Liver (tissue), 8 donors: ENCODE measurements at regions not wholly inside any gene's neighbourhood (a gene's known extent, or its start where the extent isn't known, plus 50 kb on each side); places are given as distances from the start of the nearest gene placed in this dataset.

Experiments
- DNase-seq: peaks from one replicate; pipeline ENCODE4 v3.0.0-alpha.2; 2017; ENCODE audit warnings: low spot score
- H3K27ac ChIP-seq, 2 donors: one replicate each; pipeline ENCODE4 v1.7.0; 2013; ENCODE audit warnings: inconsistent platforms in 2 of 2, low read length in 2 of 2, control low read depth in 1 of 2, low read depth in 1 of 2, mild to moderate bottlenecking in 1 of 2
- H3K27me3 ChIP-seq, 4 donors: one replicate each; pipeline versions ENCODE4 v1.6.1 to v1.7.0; 2013; ENCODE audit warnings: low read length in 3 of 4, inconsistent platforms in 1 of 4, mild to moderate bottlenecking in 1 of 4, moderate library complexity in 1 of 4; ENCODE audit not compliant: control insufficient read depth in 4 of 4, insufficient read depth in 4 of 4
- H3K36me3 ChIP-seq, 4 donors: one replicate each; pipeline versions ENCODE4 v1.6.1 to v1.7.0; 2013; ENCODE audit warnings: low read length in 3 of 4, mild to moderate bottlenecking in 3 of 4, low read depth in 1 of 4, moderate library complexity in 1 of 4; ENCODE audit not compliant: control insufficient read depth in 4 of 4, insufficient read depth in 3 of 4
- H3K4me1 ChIP-seq, 4 donors: one replicate each; pipeline versions ENCODE4 v1.6.1 to v1.7.0; 2013; ENCODE audit warnings: low read length in 3 of 4, mild to moderate bottlenecking in 3 of 4, moderate library complexity in 1 of 4; ENCODE audit not compliant: control insufficient read depth in 4 of 4, insufficient read depth in 4 of 4
- H3K4me3 ChIP-seq, 3 donors: one replicate each; pipeline versions ENCODE4 v1.6.1 to v1.7.0; 2013; ENCODE audit warnings: low read length in 3 of 3, control low read depth in 1 of 3, low read depth in 1 of 3, mild to moderate bottlenecking in 1 of 3
- H3K9ac ChIP-seq, 2 donors: one replicate each; pipeline ENCODE4 v1.7.0; 2013; ENCODE audit warnings: low read length in 2 of 2, mild to moderate bottlenecking in 2 of 2, moderate library complexity in 2 of 2, control low read depth in 1 of 2, low read depth in 1 of 2
- H3K9me3 ChIP-seq, 4 donors: one replicate each; pipeline versions ENCODE4 v1.6.1 to v1.7.0; 2013; ENCODE audit warnings: low read length in 3 of 4; ENCODE audit not compliant: control insufficient read depth in 4 of 4
- ATF3 ChIP-seq: IDR thresholded peaks from 2 replicates; pipeline ENCODE4 v1.6.1; 2016; ENCODE audit warnings: antibody characterized with exemption
- CTCF ChIP-seq: fragments of 150-350 bp; IDR thresholded peaks from 2 replicates; pipeline ENCODE4 v1.5.1; 2017; ENCODE audit warnings: improper control_type of control experiment, low read depth, low read length; ENCODE audit not compliant: missing input control
- EGR1 ChIP-seq, 2 donors: IDR thresholded peaks; 2 replicates each; pipeline ENCODE4 v1.6.1; 2016 to 2018; ENCODE audit warnings: antibody characterized with exemption in 2 of 2, low read depth in 2 of 2
- FOXA1 ChIP-seq: IDR thresholded peaks from 2 replicates; pipeline ENCODE4 v1.6.1; 2016; ENCODE audit warnings: antibody characterized with exemption
- FOXA2 ChIP-seq: IDR thresholded peaks from 2 replicates; pipeline ENCODE4 v1.6.1; 2016; ENCODE audit warnings: antibody characterized with exemption
- HNF4A ChIP-seq, 2 donors: conservative IDR thresholded peaks; 2 replicates each; pipeline ENCODE4 v1.6.1; 2016; ENCODE audit warnings: antibody characterized with exemption in 2 of 2, mild to moderate bottlenecking in 2 of 2
- HNF4G ChIP-seq: IDR thresholded peaks from 2 replicates; pipeline ENCODE4 v1.6.1; 2016; ENCODE audit warnings: antibody characterized with exemption
- JUND ChIP-seq, 2 donors: IDR thresholded peaks; 2 replicates each; pipeline ENCODE4 v1.6.1; 2016; ENCODE audit warnings: antibody characterized with exemption in 2 of 2
- MAX ChIP-seq: IDR thresholded peaks from 2 replicates; pipeline ENCODE4 v1.6.1; 2016; ENCODE audit warnings: antibody characterized with exemption
- NR2F2 ChIP-seq: IDR thresholded peaks from 2 replicates; pipeline ENCODE4 v1.6.1; 2016; ENCODE audit warnings: antibody characterized with exemption
- RAD21 ChIP-seq, 2 donors: IDR thresholded peaks; 2 replicates each; pipeline ENCODE4 v1.6.1; 2016; ENCODE audit warnings: antibody characterized with exemption in 2 of 2, mild to moderate bottlenecking in 2 of 2
- REST ChIP-seq: IDR thresholded peaks from 2 replicates; pipeline ENCODE4 v1.6.1; 2016; ENCODE audit warnings: antibody characterized with exemption, mild to moderate bottlenecking
- RXRA ChIP-seq, 2 donors: IDR thresholded peaks; 2 replicates each; pipeline ENCODE4 v1.6.1; 2017 to 2018; ENCODE audit warnings: antibody characterized with exemption in 2 of 2, mild to moderate bottlenecking in 1 of 2
- SP1 ChIP-seq: IDR thresholded peaks from 2 replicates; pipeline ENCODE4 v1.6.1; 2018; ENCODE audit warnings: antibody characterized with exemption, mild to moderate bottlenecking
- TAF1 ChIP-seq: conservative IDR thresholded peaks from 2 replicates; pipeline ENCODE4 v1.6.1; 2016; ENCODE audit warnings: antibody characterized with exemption, mild to moderate bottlenecking
- YY1 ChIP-seq: IDR thresholded peaks from 2 replicates; pipeline ENCODE4 v1.6.1; 2016; ENCODE audit warnings: antibody characterized with exemption, mild to moderate bottlenecking
- WGBS: extraction: QIAGEN DNeasy Blood & Tissue Kit; methylation state at CpG from one replicate; pipeline ENCODE4 v1.1.7; 2013; 5-methylcytosine and 5-hydroxymethylcytosine counted together
- TF ChIP-seq, protein P1 (sequence below): IDR thresholded peaks from 2 replicates; pipeline ENCODE4 v1.6.1; 2016; ENCODE audit warnings: antibody characterized with exemption
- donor health status: healthy.
- donor health status: healthy.
- donor health status: healthy.
- donor health status: healthy.
- donor health status: healthy.

- Histone ChIP-seq H3K27me3 (peaks cover 0 to 4% (median 0%) of the 10 kb centered on the region in 4 donors), H3K9me3 (no peaks in the 10 kb centered on the region), H3K27ac (no peak overlapping the region), H3K36me3 (no peaks in the 10 kb centered on the region), H3K9ac (no peak overlapping the region), H3K4me1 (no peaks in the 10 kb centered on the region), H3K4me3 (no peak overlapping the region)
- no peak for TF ChIP-seq TAF1
- TF ChIP-seq EGR1 (IDR thresholded peaks at IDR 0.05; ENCODE audit: low read depth in 2 of 2), result no peak
- TF ChIP-seq CTCF, result no peak
- TF ChIP-seq REST, result no peak
- TF ChIP-seq FOXA2, result no peak
- DNase-seq, result no peak
- WGBS, result 52% methylated on average over 5 of the region's 5 CpGs
These were observed 882.6 kb downstream of the TRIML1 start for GRCh38 chr4:189021831-189022230.

DNA sequence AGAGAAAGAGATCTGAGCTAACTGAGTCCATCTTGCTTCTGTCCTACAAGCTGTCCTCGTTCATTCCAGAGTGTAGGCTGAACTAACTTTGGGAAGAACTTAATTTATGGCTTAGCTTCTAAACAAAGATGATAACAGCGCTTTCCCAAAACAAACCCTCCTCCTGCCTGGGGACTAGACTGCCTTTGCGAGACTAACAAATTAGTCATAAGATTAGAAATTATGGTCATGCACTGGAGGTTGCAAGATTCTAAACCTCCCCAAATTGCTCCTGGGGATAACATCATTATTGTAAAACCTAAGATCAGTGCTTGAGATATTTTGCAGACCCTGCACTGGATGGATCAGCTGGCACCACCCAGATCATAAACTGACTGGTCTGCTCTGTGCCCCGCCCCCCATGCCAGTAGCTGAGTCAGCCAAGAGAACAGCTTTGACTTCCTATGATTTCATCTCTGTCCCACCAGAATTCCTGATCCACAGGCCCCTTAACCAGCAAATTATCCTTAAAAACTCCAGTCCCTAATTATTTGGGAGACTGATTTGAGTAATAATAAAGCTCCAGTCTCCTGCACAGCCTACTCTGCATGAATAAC is 883.3 kb downstream of the TRIML1 start:
- Histone ChIP-seq H3K27ac (no peak overlapping the region), H3K27me3 (peaks cover 0 to 4% (median 0%) of the 10 kb centered on the region in 4 donors), H3K4me1 (no peaks in the 10 kb centered on the region), H3K9ac (no peak overlapping the region), H3K4me3 (no peak overlapping the region), H3K9me3 (no peaks in the 10 kb centered on the region), H3K36me3 (no peaks in the 10 kb centered on the region)
- DNase-seq, result no peak
- TF ChIP-seq FOXA2 (no peak), MAX (no peak), YY1 (no peak), ATF3 (no peak), HNF4A (conservative IDR thresholded peaks at IDR 0.05) (no peak), TAF1 (no peak)
- WGBS, result 73% methylated on average over 4 of the region's 4 CpGs

- Histone ChIP-seq H3K27me3 (no peaks in the 10 kb centered on the region), H3K4me3 (no peak overlapping the region), H3K4me1 (no peaks in the 10 kb centered on the region), H3K36me3 (no peaks in the 10 kb centered on the region), H3K27ac (no peak overlapping the region), H3K9me3 (no peaks in the 10 kb centered on the region), H3K9ac (no peak overlapping the region)
- DNase-seq, result no peak
- TF ChIP-seq ATF3 (no peak), TAF1 (no peak), JUND (IDR thresholded peaks at IDR 0.05) (no peak), FOXA1 (no peak), HNF4G (no peak), RXRA (IDR thresholded peaks at IDR 0.05) (no peak), RAD21 (IDR thresholded peaks at IDR 0.05) (no peak), FOXA2 (no peak), EGR1 (IDR thresholded peaks at IDR 0.05; ENCODE audit: low read depth in 2 of 2) (no peak), NR2F2 (no peak), SP1 (no peak)
- TF ChIP-seq, protein P1, sequence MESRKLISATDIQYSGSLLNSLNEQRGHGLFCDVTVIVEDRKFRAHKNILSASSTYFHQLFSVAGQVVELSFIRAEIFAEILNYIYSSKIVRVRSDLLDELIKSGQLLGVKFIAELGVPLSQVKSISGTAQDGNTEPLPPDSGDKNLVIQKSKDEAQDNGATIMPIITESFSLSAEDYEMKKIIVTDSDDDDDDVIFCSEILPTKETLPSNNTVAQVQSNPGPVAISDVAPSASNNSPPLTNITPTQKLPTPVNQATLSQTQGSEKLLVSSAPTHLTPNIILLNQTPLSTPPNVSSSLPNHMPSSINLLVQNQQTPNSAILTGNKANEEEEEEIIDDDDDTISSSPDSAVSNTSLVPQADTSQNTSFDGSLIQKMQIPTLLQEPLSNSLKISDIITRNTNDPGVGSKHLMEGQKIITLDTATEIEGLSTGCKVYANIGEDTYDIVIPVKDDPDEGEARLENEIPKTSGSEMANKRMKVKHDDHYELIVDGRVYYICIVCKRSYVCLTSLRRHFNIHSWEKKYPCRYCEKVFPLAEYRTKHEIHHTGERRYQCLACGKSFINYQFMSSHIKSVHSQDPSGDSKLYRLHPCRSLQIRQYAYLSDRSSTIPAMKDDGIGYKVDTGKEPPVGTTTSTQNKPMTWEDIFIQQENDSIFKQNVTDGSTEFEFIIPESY, result no peak
- WGBS, result 73% methylated on average over 9 of the region's 9 CpGs
These were observed 890.8 kb downstream of the TRIML1 start for GRCh38 chr4:189029976-189030504.
